ENCODE measurements at regions not wholly inside any gene's neighbourhood (a gene's known extent, or its start where the extent isn't known, plus 50 kb on each side); places are given as distances from the start of the nearest gene placed in this dataset.

- no peak for DNase-seq
- no peak overlapping the region for H3K27ac ChIP-seq
- no peaks in the 10 kb centered on the region for H3K36me3 ChIP-seq (replicated peaks)
- in situ Hi-C loops (cut with HindIII; ENCODE audit: low pct_ligation_motif_present, low sequenced_read_pairs): no loop called here
- H3K27me3 ChIP-seq (replicated peaks): no peaks in the 10 kb centered on the region
- TF ChIP-seq CTCF (IDR thresholded peaks at IDR 0.05; ENCODE audit: low read depth, low read length, missing control alignments): no peak
- no peak overlapping the region for H3K4me3 ChIP-seq (ENCODE audit: low read depth, low read length)
These were observed 780.6 kb downstream of the FAM133A start for GRCh38 chrX:94454606-94455005.

- H3K4me3 ChIP-seq (ENCODE audit: low read depth, low read length): no peak overlapping the region
- H3K27me3 ChIP-seq (replicated peaks): no peaks in the 10 kb centered on the region
- no peaks in the 10 kb centered on the region for H3K36me3 ChIP-seq (replicated peaks)
- TF ChIP-seq CTCF (IDR thresholded peaks at IDR 0.05; ENCODE audit: low read depth, low read length, missing control alignments): no peak
- in situ Hi-C loops (cut with HindIII; ENCODE audit: low pct_ligation_motif_present, low sequenced_read_pairs): no loop called here
- no peak for DNase-seq
- H3K27ac ChIP-seq: no peak overlapping the region
These were observed 781.8 kb downstream of the FAM133A start for GRCh38 chrX:94455782-94456181.

- Histone ChIP-seq H3K27ac (no peak overlapping the region), H3K27me3 (replicated peaks) (no peaks in the 10 kb centered on the region), H3K4me3 (ENCODE audit: low read depth, low read length) (no peak overlapping the region), H3K36me3 (replicated peaks) (no peaks in the 10 kb centered on the region)
- DNase-seq: no peak
- TF ChIP-seq CTCF (IDR thresholded peaks at IDR 0.05; ENCODE audit: low read depth, low read length, missing control alignments): no peak
- in situ Hi-C loops (cut with HindIII; ENCODE audit: low pct_ligation_motif_present, low sequenced_read_pairs): no loop called here
These were observed 818.5 kb downstream of the FAM133A start for GRCh38 chrX:94492541-94492940.

- in situ Hi-C loops (cut with HindIII; ENCODE audit: low pct_ligation_motif_present, low sequenced_read_pairs): no loop called here
- no peak for DNase-seq
- Histone ChIP-seq H3K27me3 (replicated peaks) (no peaks in the 10 kb centered on the region), H3K27ac (no peak overlapping the region), H3K4me3 (ENCODE audit: low read depth, low read length) (no peak overlapping the region), H3K36me3 (replicated peaks) (no peaks in the 10 kb centered on the region)
- no peak for TF ChIP-seq CTCF (IDR thresholded peaks at IDR 0.05; ENCODE audit: low read depth, low read length, missing control alignments)
These were observed 819.4 kb downstream of the FAM133A start for GRCh38 chrX:94493405-94493804.

GRCh38 chrX:94511564-94511963 is 837.6 kb downstream of the FAM133A start:
- Histone ChIP-seq H3K27me3 (replicated peaks) (no peaks in the 10 kb centered on the region), H3K4me3 (ENCODE audit: low read depth, low read length) (no peak overlapping the region), H3K36me3 (replicated peaks) (no peaks in the 10 kb centered on the region), H3K27ac (no peak overlapping the region)
- in situ Hi-C loops (cut with HindIII; ENCODE audit: low pct_ligation_motif_present, low sequenced_read_pairs): no loop called here
- no peak for DNase-seq
- no peak for TF ChIP-seq CTCF (IDR thresholded peaks at IDR 0.05; ENCODE audit: low read depth, low read length, missing control alignments)

- no peaks in the 10 kb centered on the region for H3K27me3 ChIP-seq (replicated peaks)
- TF ChIP-seq CTCF (IDR thresholded peaks at IDR 0.05; ENCODE audit: low read depth, low read length, missing control alignments): no peak
- no peaks in the 10 kb centered on the region for H3K36me3 ChIP-seq (replicated peaks)
- in situ Hi-C loops (cut with HindIII; ENCODE audit: low pct_ligation_motif_present, low sequenced_read_pairs): no loop called here
- H3K27ac ChIP-seq: no peak overlapping the region
- no peak overlapping the region for H3K4me3 ChIP-seq (ENCODE audit: low read depth, low read length)
- DNase-seq: no peak
These were observed 841.0 kb downstream of the FAM133A start for GRCh38 chrX:94515009-94515408.
